Neural crest cell (in vitro differentiated cells): ENCODE measurements at regions not wholly inside any gene's neighbourhood (a gene's known extent, or its start where the extent isn't known, plus 50 kb on each side); places are given as distances from the start of the nearest gene placed in this dataset.

ENCODE experiments used
- DNase-seq: peaks from one replicate; pipeline ENCODE4 v3.0.0; 2021; ENCODE audit warnings: low read depth, mixed read lengths, low spot score
- H3K27ac Mint-ChIP-seq: one replicate; pipeline ENCODE4 v1.8.0; 2021; ENCODE audit warnings: mild to moderate bottlenecking, mixed read lengths; ENCODE audit not compliant: unreplicated experiment
- H3K27me3 Mint-ChIP-seq: 2 replicates; pipeline ENCODE4 v1.8.0; 2021; ENCODE audit warnings: low read depth, mild to moderate bottlenecking, mixed read lengths
- H3K36me3 Mint-ChIP-seq: 2 replicates; pipeline ENCODE4 v1.8.0; 2021; ENCODE audit warnings: low read depth, mild to moderate bottlenecking, mixed read lengths
- H3K4me1 Mint-ChIP-seq: 2 replicates; pipeline ENCODE4 v1.8.0; 2021; ENCODE audit warnings: mixed read lengths
- H3K4me3 Mint-ChIP-seq: one replicate; pipeline ENCODE4 v1.8.0; 2021; ENCODE audit warnings: mild to moderate bottlenecking, mixed read lengths
- H3K9me3 Mint-ChIP-seq: 2 replicates; pipeline ENCODE4 v1.8.0; 2021; ENCODE audit warnings: mixed read lengths
- CTCF ChIP-seq: fragments of 200-600 bp; sonication (generic); conservative IDR thresholded peaks from 2 replicates; pipeline ENCODE4 v1.5.0; 2021; ENCODE audit warnings: antibody characterized with exemption, mild to moderate bottlenecking

- no peak overlapping the region for H3K4me3 Mint-ChIP-seq
- no peaks in the 10 kb centered on the region for H3K36me3 Mint-ChIP-seq
- TF ChIP-seq CTCF: no peak
- DNase-seq: no peak
- H3K27ac Mint-ChIP-seq: no peak overlapping the region
- peaks cover 3% of the 10 kb centered on the region for H3K4me1 Mint-ChIP-seq
- peaks cover 3% of the 10 kb centered on the region for H3K9me3 Mint-ChIP-seq
- no peaks in the 10 kb centered on the region for H3K27me3 Mint-ChIP-seq
Measured at GRCh38 chr14:97080991-97081390, 283.8 kb downstream of the VRK1 start.

GRCh38 chr14:97095269-97095668 is 298.1 kb downstream of the VRK1 start:
- no peaks in the 10 kb centered on the region for H3K27me3 Mint-ChIP-seq
- H3K9me3 Mint-ChIP-seq: no peaks in the 10 kb centered on the region

GRCh38 chr14:97097296-97097695 is 300.1 kb downstream of the VRK1 start:
- no peak for DNase-seq
- Mint-ChIP-seq H3K4me3 (no peak overlapping the region), H3K27me3 (no peaks in the 10 kb centered on the region), H3K9me3 (no peaks in the 10 kb centered on the region), H3K4me1 (peaks cover 8% of the 10 kb centered on the region), H3K36me3 (no peaks in the 10 kb centered on the region), H3K27ac (no peak overlapping the region)
- TF ChIP-seq CTCF: no peak

More at GRCh38 chr14:97095269-97095668, 298.1 kb downstream of the VRK1 start:
- TF ChIP-seq CTCF: no peak
- peaks cover 5% of the 10 kb centered on the region for H3K4me1 Mint-ChIP-seq
- no peaks in the 10 kb centered on the region for H3K36me3 Mint-ChIP-seq
- H3K4me3 Mint-ChIP-seq: no peak overlapping the region
- no peak for DNase-seq
- H3K27ac Mint-ChIP-seq: no peak overlapping the region

- Mint-ChIP-seq H3K9me3 (no peaks in the 10 kb centered on the region), H3K27ac (no peak overlapping the region), H3K4me3 (no peak overlapping the region), H3K27me3 (no peaks in the 10 kb centered on the region), H3K4me1 (peaks cover 8% of the 10 kb centered on the region), H3K36me3 (no peaks in the 10 kb centered on the region)
- no peak for DNase-seq
- TF ChIP-seq CTCF: no peak
Measured at GRCh38 chr14:97100306-97100705, 303.1 kb downstream of the VRK1 start.

- no peaks in the 10 kb centered on the region for H3K36me3 Mint-ChIP-seq
- H3K9me3 Mint-ChIP-seq: no peaks in the 10 kb centered on the region
- H3K4me3 Mint-ChIP-seq: no peak overlapping the region
- no peaks in the 10 kb centered on the region for H3K27me3 Mint-ChIP-seq
- DNase-seq: no peak
- TF ChIP-seq CTCF: no peak
- no peak overlapping the region for H3K27ac Mint-ChIP-seq
- peaks cover 8% of the 10 kb centered on the region for H3K4me1 Mint-ChIP-seq
Measured at GRCh38 chr14:97101561-97101960, 304.4 kb downstream of the VRK1 start.

GRCh38 chr14:97104029-97104428 is 306.8 kb downstream of the VRK1 start:
- no peak for TF ChIP-seq CTCF
- no peak for DNase-seq
- H3K27me3 Mint-ChIP-seq: no peaks in the 10 kb centered on the region
- H3K36me3 Mint-ChIP-seq: no peaks in the 10 kb centered on the region
- H3K27ac Mint-ChIP-seq: no peak overlapping the region
- peaks cover 8% of the 10 kb centered on the region for H3K4me1 Mint-ChIP-seq
- H3K9me3 Mint-ChIP-seq: no peaks in the 10 kb centered on the region
- no peak overlapping the region for H3K4me3 Mint-ChIP-seq
